ENCODE measurements at regions not wholly inside any gene's neighbourhood (a gene's known extent, or its start where the extent isn't known, plus 50 kb on each side); places are given as distances from the start of the nearest gene placed in this dataset.

GRCh38 chr2:57575700-57576268, 470.8 kb upstream of the VRK2 start:
- no peak overlapping the region for H3K4me2 ChIP-seq (ENCODE audit: low read depth, low read length)
- H3K4me3 ChIP-seq (replicated peaks in 1 of 3; ENCODE audit: insufficient read depth in 1 of 3, low read depth in 2 of 3, low read length in 3 of 3), result no peak overlapping the region
- in situ Hi-C loops (cut with HindIII; ENCODE audit: extremely low pct_ligation_motif_present, low pct_unique_long_range_greater_than_20kb) (no loop called here), intact Hi-C loops (cut with micrococcal nuclease; ENCODE audit: unreplicated experiment) (no loop called here)
- 2% methylated on average over 5 of the region's 5 CpGs for WGBS (ENCODE audit: low lambda C conversion rate)
- H3K79me2 ChIP-seq (ENCODE audit: insufficient read depth, low read length), result no peaks in the 10 kb centered on the region
- no peaks in the 10 kb centered on the region for H3K36me3 ChIP-seq (replicated peaks in 1 of 2; ENCODE audit: control insufficient read depth in 1 of 2, insufficient read depth in 2 of 2, low read length in 2 of 2)
- CTCF ChIA-PET (ENCODE audit: low intra/inter-chr PET ratio, low total read pairs), result no interaction called here
- POLR2A ChIA-PET, result no interaction called here
- BruUV-seq (replicated peaks), result no TSS peak
- no peak overlapping the region for H3K27ac ChIP-seq (ENCODE audit: extremely low read length, insufficient read depth, low read length)
- H3K27me3 ChIP-seq (ENCODE audit: control insufficient read depth in 1 of 2, insufficient read depth in 2 of 2, low read length in 2 of 2), result no peaks in the 10 kb centered on the region; a peak in 1 of 5 replicates
- no peaks in the 10 kb centered on the region for H3K4me1 ChIP-seq (ENCODE audit: insufficient read depth, low read length)
- ATAC-seq (no peak), FAIRE-seq (no peak), DNase-seq (ENCODE audit: low spot score) (no peak)
- no peaks in the 10 kb centered on the region for H3K9me3 ChIP-seq (ENCODE audit: low read length)
- H4K20me1 ChIP-seq (ENCODE audit: insufficient read depth, low read length), result no peaks in the 10 kb centered on the region
- no peak overlapping the region for H2AFZ ChIP-seq (ENCODE audit: low read length)
- H3K9ac ChIP-seq (ENCODE audit: insufficient read depth, low read depth, low read length), result no peak overlapping the region
- TF ChIP-seq FOXP1 (IDR thresholded peaks at IDR 0.05), result no peak
- TF ChIP-seq FOXP1 (CRISPR knock-in tag; IDR thresholded peaks at IDR 0.05), result no peak
- no peak for TF ChIP-seq GFI1 (CRISPR knock-in tag; IDR thresholded peaks at IDR 0.05; ENCODE audit: borderline replicate concordance)
- TF ChIP-seq ZFP1 (CRISPR knock-in tag; IDR thresholded peaks at IDR 0.05), result no peak
- no peak for TF ChIP-seq MXI1 (IDR thresholded peaks at IDR 0.05; ENCODE audit: borderline replicate concordance, low read depth, low read length)
- no peak for TF ChIP-seq ZNF441 (CRISPR knock-in tag; IDR thresholded peaks at IDR 0.05; ENCODE audit: borderline replicate concordance)
- TF ChIP-seq KLF9 (CRISPR knock-in tag; IDR thresholded peaks at IDR 0.05; ENCODE audit: low read depth), result no peak
- no peak for TF ChIP-seq GABPB1 (CRISPR knock-in tag; IDR thresholded peaks at IDR 0.05)
- TF ChIP-seq MAFG (CRISPR knock-in tag; IDR thresholded peaks at IDR 0.05), result no peak
- TF ChIP-seq PHF5A (CRISPR knock-in tag; IDR thresholded peaks at IDR 0.05; ENCODE audit: low read depth, unreplicated experiment), result no peak
- no peak for TF ChIP-seq TARDBP (CRISPR knock-in tag; IDR thresholded peaks at IDR 0.05)
- TF ChIP-seq E2F1 (CRISPR knock-in tag; IDR thresholded peaks at IDR 0.05), result no peak
- no peak for TF ChIP-seq ZNF501 (CRISPR knock-in tag; IDR thresholded peaks at IDR 0.05)
- no peak for TF ChIP-seq POLR2AphosphoS5 (IDR thresholded peaks at IDR 0.05; ENCODE audit: low read depth, low read length)
- no peak for TF ChIP-seq ZNF577 (CRISPR knock-in tag; IDR thresholded peaks at IDR 0.05; ENCODE audit: borderline replicate concordance, low read depth)
- TF ChIP-seq ZNF251 (CRISPR knock-in tag; IDR thresholded peaks at IDR 0.05), result no peak
- no peak for TF ChIP-seq TP53 (CRISPR knock-in tag; conservative IDR thresholded peaks at IDR 0.05)
- no peak for TF ChIP-seq CEBPZ (IDR thresholded peaks at IDR 0.05; ENCODE audit: low read length)
- no peak for TF ChIP-seq ZNF232 (CRISPR knock-in tag; IDR thresholded peaks at IDR 0.05; ENCODE audit: borderline replicate concordance)
- no peak for TF ChIP-seq HIC2 (CRISPR knock-in tag; IDR thresholded peaks at IDR 0.05; ENCODE audit: low read depth)
